AG10803 (cell line): ENCODE measurements at regions not wholly inside any gene's neighbourhood (a gene's known extent, or its start where the extent isn't known, plus 50 kb on each side); places are given as distances from the start of the nearest gene placed in this dataset.

Experiments used
- DNase-seq: peaks from one replicate; pipeline ENCODE4 v3.0.0; 2010; ENCODE audit warnings: low read depth
- H3K4me3 ChIP-seq: 2 replicates; pipeline ENCODE4 v1.5.1; 2011; ENCODE audit warnings: mild to moderate bottlenecking, low read length, control low read depth
- CTCF ChIP-seq: conservative IDR thresholded peaks from 2 replicates; pipeline ENCODE4 v1.5.1; 2011; ENCODE audit warnings: mild to moderate bottlenecking, low read length, control low read depth, inconsistent platforms

GRCh38 chr12:41762691-41763090, 382.0 kb downstream of the GXYLT1 start:
- DNase-seq = no peak
- no peak for TF ChIP-seq CTCF
- H3K4me3 ChIP-seq = no peak overlapping the region

DNA sequence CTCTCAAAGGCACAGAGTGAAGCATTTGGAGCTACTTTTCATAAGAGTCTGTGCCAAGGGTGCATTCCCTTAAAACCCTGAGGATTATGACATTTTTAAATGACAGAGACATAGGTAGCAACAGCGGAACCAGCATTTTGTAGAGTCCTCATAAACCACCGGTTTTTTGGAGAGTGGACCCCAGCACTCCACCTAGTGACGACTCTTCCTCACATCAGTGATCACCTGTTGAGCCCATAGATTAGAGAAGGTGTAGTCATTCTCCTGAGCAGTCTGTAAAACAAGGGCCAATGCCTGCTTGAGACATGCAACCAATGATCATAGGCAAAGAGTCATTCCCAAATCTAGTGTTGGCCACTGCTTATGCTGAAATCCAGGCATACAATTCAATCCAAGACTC, 399.1 kb downstream of the GXYLT1 start:
- no peak for DNase-seq
- no peak for TF ChIP-seq CTCF
- H3K4me3 ChIP-seq = no peak overlapping the region

GRCh38 chr12:41743835-41744234, 400.8 kb downstream of the GXYLT1 start:
- no peak overlapping the region for H3K4me3 ChIP-seq
- DNase-seq = no peak
- TF ChIP-seq CTCF = no peak

GRCh38 chr12:41739066-41739465, 405.6 kb downstream of the GXYLT1 start:
- no peak for DNase-seq
- H3K4me3 ChIP-seq = no peak overlapping the region
- no peak for TF ChIP-seq CTCF

DNA sequence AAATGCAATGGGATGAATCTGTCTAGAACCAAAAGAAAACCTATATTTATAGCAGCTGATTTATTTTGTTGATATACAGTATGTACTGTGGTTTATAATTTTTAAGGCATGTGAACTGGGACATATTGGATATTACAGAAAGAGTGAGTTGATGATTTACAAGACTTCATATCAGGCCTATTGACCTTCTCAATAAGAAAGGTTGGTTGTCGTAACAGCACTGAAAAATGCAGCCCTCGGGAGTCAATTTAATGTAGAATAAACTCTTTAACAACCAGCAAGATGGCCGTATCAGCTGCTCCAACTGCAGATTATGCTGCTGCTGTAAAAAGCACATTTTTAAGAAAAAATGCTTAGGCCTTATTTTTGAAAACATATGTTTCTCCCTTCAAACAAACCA, 407.3 kb downstream of the GXYLT1 start:
- H3K4me3 ChIP-seq = no peak overlapping the region
- TF ChIP-seq CTCF = no peak
- no peak for DNase-seq

DNA sequence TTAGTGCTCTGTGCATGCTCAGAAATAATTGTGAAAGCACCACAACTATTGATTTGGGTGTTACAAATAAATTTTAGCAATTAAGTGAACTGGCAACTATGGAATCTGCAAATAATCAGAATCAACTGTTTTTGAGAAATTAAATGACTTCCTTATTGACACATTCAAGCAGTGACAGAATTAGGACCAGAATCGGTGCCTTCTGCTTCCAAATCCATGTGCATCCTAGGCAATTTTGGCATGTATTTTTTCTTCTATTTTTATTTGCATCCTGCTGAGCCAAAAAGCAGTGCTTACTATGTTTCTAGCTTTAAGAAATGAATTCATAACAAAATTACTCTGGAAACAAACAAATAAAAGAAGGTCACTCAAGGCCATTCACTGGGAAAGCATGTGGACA, 408.2 kb downstream of the GXYLT1 start:
- no peak for TF ChIP-seq CTCF
- DNase-seq = no peak
- H3K4me3 ChIP-seq = no peak overlapping the region

GRCh38 chr12:41731691-41732090, 413.0 kb downstream of the GXYLT1 start:
- no peak overlapping the region for H3K4me3 ChIP-seq
- TF ChIP-seq CTCF = no peak
- no peak for DNase-seq
